ENCODE measurements at regions not wholly inside any gene's neighbourhood (a gene's known extent, or its start where the extent isn't known, plus 50 kb on each side); places are given as distances from the start of the nearest gene placed in this dataset.
"Not testable (repeated sequence)": the region's sequence is repeated elsewhere in the genome, so short reads cannot be mapped to it uniquely, and the experiment has no call there.

GRCh38 chrX:994780-995179, 217.7 kb downstream of the CRLF2 start:
- 100% methylated on average over 2 of the region's 2 CpGs for WGBS, 2 donors (ENCODE audit: extremely low coverage in 2 of 2, insufficient read length in 2 of 2, insufficient replicate concordance in 1 of 2)
- H2BK120ac ChIP-seq (ENCODE audit: low read depth, low read length): no peak overlapping the region

DNA sequence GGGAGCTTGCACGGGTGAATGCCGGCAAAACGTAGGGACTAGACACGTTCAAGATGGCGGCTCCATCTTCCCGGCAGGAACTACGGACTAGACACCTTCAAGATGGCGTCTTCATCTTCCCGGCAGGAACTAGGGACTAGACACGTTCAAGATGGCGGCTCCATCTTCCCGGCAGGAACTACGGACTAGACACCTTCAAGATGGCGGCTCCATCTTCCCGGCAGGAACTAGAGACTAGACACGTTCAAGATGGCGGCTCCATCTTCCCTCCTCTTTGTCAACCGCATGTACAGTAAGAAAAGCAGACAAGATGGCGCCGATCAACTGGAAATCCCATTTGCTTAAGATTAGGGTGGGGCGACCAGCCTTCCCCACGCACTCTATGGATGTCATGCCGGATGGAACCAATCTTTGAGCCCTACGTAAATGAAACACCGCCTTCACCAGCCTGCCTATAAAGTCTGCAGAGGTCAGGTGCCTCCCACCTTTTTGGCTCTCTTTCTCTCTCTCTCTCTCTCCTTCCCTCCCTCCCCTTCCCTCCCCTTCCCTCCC, 222.4 kb downstream of the CRLF2 start:
- H3K36me3 ChIP-seq (replicated peaks in 1 of 2; ENCODE audit: control insufficient read depth in 2 of 2, insufficient read depth in 2 of 2, low read length in 2 of 2): no peaks in the 10 kb centered on the region
- no peak overlapping the region for H2BK120ac ChIP-seq (ENCODE audit: low read depth, low read length)
- H3K14ac ChIP-seq (ENCODE audit: low read length): no peak overlapping the region
- no peak overlapping the region for H2BK5ac ChIP-seq (ENCODE audit: low read length)
- H2AFZ ChIP-seq (ENCODE audit: low read length): peak overlapping the region; percentile 60
- H3K9me3 ChIP-seq (replicated peaks in 1 of 2; ENCODE audit: control insufficient read depth in 2 of 2, insufficient read depth in 1 of 2, low read depth in 1 of 2, low read length in 2 of 2): no peaks in the 10 kb centered on the region
- no peak overlapping the region for H2BK15ac ChIP-seq (ENCODE audit: low read length)
- H3K4me1 ChIP-seq (ENCODE audit: control insufficient read depth in 2 of 2, insufficient read depth in 1 of 2, low read depth in 1 of 2, low read length in 2 of 2): no peaks in the 10 kb centered on the region
- peaks cover 3% of the 10 kb centered on the region for H3K79me1 ChIP-seq (ENCODE audit: low read depth, low read length)
- H3K4me3 ChIP-seq (ENCODE audit: low read length in 2 of 2): peak overlapping the region; percentile 2 to 58
- no peak overlapping the region for H4K8ac ChIP-seq (ENCODE audit: low read depth, low read length)
- WGBS, 2 donors (ENCODE audit: extremely low coverage in 2 of 2, insufficient read length in 2 of 2, insufficient replicate concordance in 1 of 2): no CpG with 5 or more reads among the region's 25 CpGs
- H2BK12ac ChIP-seq (ENCODE audit: low read length): no peak overlapping the region
- no peak overlapping the region for H3K18ac ChIP-seq (ENCODE audit: low read length)
- H3K4me2 ChIP-seq (ENCODE audit: insufficient read depth, low read length, poor library complexity, severe bottlenecking): no peak overlapping the region
- no peak overlapping the region for H3K27ac ChIP-seq (replicated peaks; ENCODE audit: low read length)
- H3K9ac ChIP-seq (ENCODE audit: low read depth, low read length, poor library complexity): no peak overlapping the region
- no peaks in the 10 kb centered on the region for H3K27me3 ChIP-seq (ENCODE audit: control insufficient read depth in 3 of 3, insufficient read depth in 3 of 3, low read depth in 1 of 3, low read length in 3 of 3)
- DNase-seq (ENCODE audit: low spot score): no peak
- H3K23ac ChIP-seq (ENCODE audit: low read depth, low read length, poor library complexity): no peak overlapping the region
- H4K91ac ChIP-seq (ENCODE audit: low read depth, low read length, poor library complexity): no peak overlapping the region
- H3K4ac ChIP-seq (ENCODE audit: low read length): no peak overlapping the region
- no peak overlapping the region for H2AK5ac ChIP-seq (ENCODE audit: low read depth, low read length)

More at GRCh38 chrX:994780-995179, 217.7 kb downstream of the CRLF2 start:
- H3K9ac ChIP-seq (ENCODE audit: low read depth, low read length, poor library complexity): no peak overlapping the region
- DNase-seq (ENCODE audit: low spot score): no peak
- H3K4ac ChIP-seq (ENCODE audit: low read length): no peak overlapping the region
- H2BK12ac ChIP-seq (ENCODE audit: low read length): no peak overlapping the region
- no peak overlapping the region for H2AK5ac ChIP-seq (ENCODE audit: low read depth, low read length)
- peaks cover 3% of the 10 kb centered on the region for H3K79me1 ChIP-seq (ENCODE audit: low read depth, low read length)
- H4K91ac ChIP-seq (ENCODE audit: low read depth, low read length, poor library complexity): no peak overlapping the region
- peaks cover 9 to 10% of the 10 kb centered on the region in 2 donors for H3K4me1 ChIP-seq (ENCODE audit: control insufficient read depth in 2 of 2, insufficient read depth in 1 of 2, low read depth in 1 of 2, low read length in 2 of 2)
- H3K9me3 ChIP-seq (replicated peaks in 1 of 2; ENCODE audit: control insufficient read depth in 2 of 2, insufficient read depth in 1 of 2, low read depth in 1 of 2, low read length in 2 of 2): no peaks in the 10 kb centered on the region
- H3K27ac ChIP-seq (replicated peaks; ENCODE audit: low read length): no peak overlapping the region
- no peaks in the 10 kb centered on the region for H3K27me3 ChIP-seq (ENCODE audit: control insufficient read depth in 3 of 3, insufficient read depth in 3 of 3, low read depth in 1 of 3, low read length in 3 of 3)
- H3K4me3 ChIP-seq (ENCODE audit: low read length in 2 of 2): no peak overlapping the region
- H3K4me2 ChIP-seq (ENCODE audit: insufficient read depth, low read length, poor library complexity, severe bottlenecking): no peak overlapping the region
- H3K14ac ChIP-seq (ENCODE audit: low read length): no peak overlapping the region
- no peak overlapping the region for H2AFZ ChIP-seq (ENCODE audit: low read length)
- H3K23ac ChIP-seq (ENCODE audit: low read depth, low read length, poor library complexity): no peak overlapping the region
- no peaks in the 10 kb centered on the region for H3K36me3 ChIP-seq (replicated peaks in 1 of 2; ENCODE audit: control insufficient read depth in 2 of 2, insufficient read depth in 2 of 2, low read length in 2 of 2)
- H4K8ac ChIP-seq (ENCODE audit: low read depth, low read length): no peak overlapping the region
- H2BK15ac ChIP-seq (ENCODE audit: low read length): no peak overlapping the region
- H3K18ac ChIP-seq (ENCODE audit: low read length): no peak overlapping the region
- H2BK5ac ChIP-seq (ENCODE audit: low read length): no peak overlapping the region

DNA sequence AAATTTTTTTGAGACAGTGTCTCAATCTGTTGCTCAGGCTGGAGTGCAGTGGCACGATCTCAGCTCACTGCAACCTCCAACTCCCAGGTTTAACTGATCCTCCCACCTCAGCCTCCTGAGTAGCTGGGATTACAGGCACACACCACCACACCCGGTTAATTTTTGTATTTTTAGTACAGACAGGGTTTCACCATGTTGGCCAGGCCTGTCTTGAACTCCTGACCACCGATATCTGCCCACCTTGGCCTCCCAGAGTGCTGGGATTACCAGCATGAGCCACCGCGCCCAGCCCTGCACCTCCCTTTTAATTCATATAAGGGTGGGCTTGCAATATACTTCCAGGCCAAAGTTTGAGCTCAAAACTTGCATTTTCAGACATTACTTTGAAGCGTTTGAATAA, 223.9 kb downstream of the CRLF2 start:
- H3K23ac ChIP-seq (ENCODE audit: low read depth, low read length, poor library complexity); H3K4me1 ChIP-seq (ENCODE audit: control insufficient read depth in 2 of 2, insufficient read depth in 1 of 2, low read depth in 1 of 2, low read length in 2 of 2); H2AK5ac ChIP-seq (ENCODE audit: low read depth, low read length); H2BK15ac ChIP-seq (ENCODE audit: low read length); H3K14ac ChIP-seq (ENCODE audit: low read length); H4K8ac ChIP-seq (ENCODE audit: low read depth, low read length); H3K79me1 ChIP-seq (ENCODE audit: low read depth, low read length); H3K4me2 ChIP-seq (ENCODE audit: insufficient read depth, low read length, poor library complexity, severe bottlenecking); H3K27ac ChIP-seq (replicated peaks; ENCODE audit: low read length); H2BK12ac ChIP-seq (ENCODE audit: low read length); H3K36me3 ChIP-seq (replicated peaks in 1 of 2; ENCODE audit: control insufficient read depth in 2 of 2, insufficient read depth in 2 of 2, low read length in 2 of 2); H3K4ac ChIP-seq (ENCODE audit: low read length); H2BK5ac ChIP-seq (ENCODE audit: low read length); H3K18ac ChIP-seq (ENCODE audit: low read length); H3K4me3 ChIP-seq (ENCODE audit: low read length in 2 of 2); H2AFZ ChIP-seq (ENCODE audit: low read length); DNase-seq (ENCODE audit: low spot score); H3K9ac ChIP-seq (ENCODE audit: low read depth, low read length, poor library complexity); H2BK120ac ChIP-seq (ENCODE audit: low read depth, low read length); H3K27me3 ChIP-seq (ENCODE audit: control insufficient read depth in 3 of 3, insufficient read depth in 3 of 3, low read depth in 1 of 3, low read length in 3 of 3); H3K9me3 ChIP-seq (replicated peaks in 1 of 2; ENCODE audit: control insufficient read depth in 2 of 2, insufficient read depth in 1 of 2, low read depth in 1 of 2, low read length in 2 of 2); H4K91ac ChIP-seq (ENCODE audit: low read depth, low read length, poor library complexity): not testable (repeated sequence)
- WGBS, 2 donors (ENCODE audit: extremely low coverage in 2 of 2, insufficient read length in 2 of 2, insufficient replicate concordance in 1 of 2): no CpG with 5 or more reads among the region's 6 CpGs

DNA sequence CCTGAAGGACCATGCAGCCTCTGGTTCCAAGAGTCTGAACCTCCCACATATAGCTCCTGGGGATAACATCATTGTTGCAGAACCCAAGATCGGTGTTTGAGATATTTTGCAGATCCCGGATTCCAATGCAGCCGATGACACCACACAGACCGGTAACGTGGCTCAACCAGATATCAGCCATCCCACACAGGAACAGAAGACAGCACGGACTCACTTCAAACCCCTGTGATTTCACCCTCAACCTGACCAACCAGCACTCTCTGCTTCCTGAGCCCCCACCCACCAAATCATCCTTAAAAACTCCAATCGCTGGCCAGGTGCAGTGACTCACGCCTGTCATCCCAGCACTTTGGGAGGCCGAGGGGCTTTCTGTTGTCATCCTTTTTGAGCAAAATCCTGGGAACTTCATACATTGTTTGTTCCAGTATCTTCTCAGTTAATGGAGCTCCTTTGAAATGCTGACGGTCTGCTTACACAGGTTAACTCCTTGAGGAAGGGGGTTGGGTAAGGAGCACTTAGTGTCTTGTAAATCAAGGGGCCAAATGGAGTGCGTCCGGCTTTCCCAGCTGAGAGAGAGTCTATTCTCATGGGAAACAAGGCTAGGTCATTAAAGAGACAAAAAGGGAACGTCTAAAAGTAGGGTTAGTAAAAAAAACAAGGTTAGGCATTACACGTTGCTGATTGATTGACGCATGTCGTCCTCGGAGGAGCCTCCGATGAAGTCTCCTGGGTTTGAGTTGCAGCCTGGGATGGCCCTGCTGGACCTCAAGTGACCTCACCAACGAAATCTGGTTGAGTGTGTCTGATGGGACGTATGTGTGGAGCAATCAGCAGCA, 230.4 kb downstream of the CRLF2 start:
- H3K79me1 ChIP-seq (ENCODE audit: low read depth, low read length): no peaks in the 10 kb centered on the region
- peak overlapping the region; percentile 84 for H3K14ac ChIP-seq (ENCODE audit: low read length)
- H2BK120ac ChIP-seq (ENCODE audit: low read depth, low read length): no peak overlapping the region
- no peak overlapping the region for H2BK12ac ChIP-seq (ENCODE audit: low read length)
- H3K23ac ChIP-seq (ENCODE audit: low read depth, low read length, poor library complexity): no peak overlapping the region
- no peak overlapping the region for H3K4ac ChIP-seq (ENCODE audit: low read length)
- no peak overlapping the region for H4K8ac ChIP-seq (ENCODE audit: low read depth, low read length)
- H3K4me3 ChIP-seq (ENCODE audit: low read length in 2 of 2): no peak overlapping the region
- DNase-seq (ENCODE audit: low spot score): no peak
- H3K9me3 ChIP-seq (replicated peaks in 1 of 2; ENCODE audit: control insufficient read depth in 2 of 2, insufficient read depth in 1 of 2, low read depth in 1 of 2, low read length in 2 of 2): peaks cover 2 to 6% of the 10 kb centered on the region in 2 donors
- no peak overlapping the region for H2BK5ac ChIP-seq (ENCODE audit: low read length)
- peaks cover 3 to 17% of the 10 kb centered on the region in 2 donors for H3K4me1 ChIP-seq (ENCODE audit: control insufficient read depth in 2 of 2, insufficient read depth in 1 of 2, low read depth in 1 of 2, low read length in 2 of 2)
- H3K9ac ChIP-seq (ENCODE audit: low read depth, low read length, poor library complexity): no peak overlapping the region
- H3K18ac ChIP-seq (ENCODE audit: low read length): peak overlapping the region; percentile 89
- peak overlapping the region; percentile 17 for H2AFZ ChIP-seq (ENCODE audit: low read length)
- no CpG with 5 or more reads among the region's 20 CpGs for WGBS, 2 donors (ENCODE audit: extremely low coverage in 2 of 2, insufficient read length in 2 of 2, insufficient replicate concordance in 1 of 2)
- no peak overlapping the region for H3K4me2 ChIP-seq (ENCODE audit: insufficient read depth, low read length, poor library complexity, severe bottlenecking)
- no peak overlapping the region for H2AK5ac ChIP-seq (ENCODE audit: low read depth, low read length)
- H3K36me3 ChIP-seq (replicated peaks in 1 of 2; ENCODE audit: control insufficient read depth in 2 of 2, insufficient read depth in 2 of 2, low read length in 2 of 2): no peaks in the 10 kb centered on the region
- peak overlapping the region; percentile 39 for H2BK15ac ChIP-seq (ENCODE audit: low read length)
- no peak overlapping the region for H3K27ac ChIP-seq (replicated peaks; ENCODE audit: low read length)
- no peak overlapping the region for H4K91ac ChIP-seq (ENCODE audit: low read depth, low read length, poor library complexity)
- peaks cover 0 to 26% (median 0%) of the 10 kb centered on the region in 3 experiments for H3K27me3 ChIP-seq (ENCODE audit: control insufficient read depth in 3 of 3, insufficient read depth in 3 of 3, low read depth in 1 of 3, low read length in 3 of 3)
